ENCODE measurements at regions not wholly inside any gene's neighbourhood (a gene's known extent, or its start where the extent isn't known, plus 50 kb on each side); places are given as distances from the start of the nearest gene placed in this dataset.

DNA sequence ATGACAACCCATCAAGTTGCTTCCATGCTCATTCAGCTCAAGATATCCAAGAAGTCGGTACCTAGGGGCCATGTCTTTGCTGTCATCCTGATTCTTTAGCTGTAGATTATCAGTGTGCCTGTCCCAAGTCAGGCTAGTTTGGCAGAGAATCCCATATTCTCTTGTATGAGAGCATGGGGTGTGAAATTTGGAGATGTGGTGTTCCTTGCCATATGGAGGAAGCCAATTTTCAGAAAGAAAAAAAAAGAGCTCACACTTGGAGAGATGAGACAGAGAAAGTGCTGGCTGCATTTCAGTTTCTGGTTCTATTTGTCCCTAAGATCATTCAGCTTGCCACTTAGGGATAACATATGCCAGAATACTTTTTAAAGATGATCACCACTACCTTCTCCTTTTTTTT lies 52.3 kb upstream of the SLC4A7 start:
- Histone ChIP-seq H3K9ac (ENCODE audit: insufficient read depth in 1 of 2, low read depth in 2 of 2, low read length in 2 of 2) (no peak overlapping the region), H3K27me3 (ENCODE audit: control insufficient read depth in 2 of 2, insufficient read depth in 2 of 2, low read length in 2 of 2) (peaks cover 0 to 2% of the 10 kb centered on the region in 2 experiments; a peak in 1 of 5 replicates), H2AFZ (ENCODE audit: low read depth, low read length) (no peak overlapping the region), H3K27ac (ENCODE audit: extremely low read depth, low read depth, low read length) (no peak overlapping the region), H3K4me3 (no peak overlapping the region), H3K9me3 (replicated peaks; ENCODE audit: control insufficient read depth, insufficient read depth, low read depth, low read length) (no peaks in the 10 kb centered on the region), H3K9me1 (ENCODE audit: control insufficient read depth, insufficient read depth, low read length) (no peaks in the 10 kb centered on the region), H3K4me1 (replicated peaks in 1 of 2; ENCODE audit: control insufficient read depth in 2 of 2, insufficient read depth in 2 of 2, low read length in 2 of 2) (no peaks in the 10 kb centered on the region), H3K36me3 (ENCODE audit: control insufficient read depth, insufficient read depth, low read length) (no peaks in the 10 kb centered on the region), H4K20me1 (replicated peaks; ENCODE audit: control insufficient read depth, insufficient read depth, low read length) (no peaks in the 10 kb centered on the region), H3K4me2 (ENCODE audit: insufficient read depth, low read length) (no peak overlapping the region), H3K79me2 (ENCODE audit: control insufficient read depth, insufficient read depth, low read length) (no peaks in the 10 kb centered on the region)
- ATAC-seq (no peak), DNase-seq (ENCODE audit: extremely low read depth in 1 of 4, low spot score in 3 of 4) (no peak), FAIRE-seq (no peak)
- in situ Hi-C loops (cut with MboI), result no loop called here
- POLR2A ChIA-PET, result no interaction called here
- TF ChIP-seq TARDBP (IDR thresholded peaks at IDR 0.05) (no peak), NEUROD1 (IDR thresholded peaks at IDR 0.05; ENCODE audit: borderline replicate concordance, low read depth, low read length, partially characterized antibody) (no peak), MBD2 (IDR thresholded peaks at IDR 0.05; ENCODE audit: borderline replicate concordance, low read depth) (no peak), RBM15 (IDR thresholded peaks at IDR 0.05; ENCODE audit: insufficient read depth, low read length) (no peak), CHD1 (IDR thresholded peaks at IDR 0.05; ENCODE audit: low read length) (no peak), NUFIP1 (IDR thresholded peaks at IDR 0.05; ENCODE audit: partially characterized antibody) (no peak), PRDM10 (IDR thresholded peaks at IDR 0.05; ENCODE audit: partially characterized antibody) (no peak)
- TF ChIP-seq, protein P1, sequence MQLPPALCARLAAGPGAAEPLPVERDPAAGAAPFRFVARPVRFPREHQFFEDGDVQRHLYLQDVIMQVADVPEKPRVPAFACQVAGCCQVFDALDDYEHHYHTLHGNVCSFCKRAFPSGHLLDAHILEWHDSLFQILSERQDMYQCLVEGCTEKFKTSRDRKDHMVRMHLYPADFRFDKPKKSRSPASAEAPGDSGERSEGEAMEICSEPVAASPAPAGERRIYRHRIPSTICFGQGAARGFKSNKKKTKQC (CRISPR knock-in tag; IDR thresholded peaks at IDR 0.05), result no peak
- WGBS (ENCODE audit: insufficient coverage, low coverage, missing lambda C conversion rate), result 0% methylated on average over 1 of the region's 1 CpG
- CTCF ChIA-PET (ENCODE audit: low intra/inter-chr PET ratio), result no interaction called here
- BruUV-seq (replicated peaks), result no TSS peak
- intact Hi-C loops (cut with micrococcal nuclease), result no loop called here
